Activated T-helper 17 cell treated with anti-CD3 and anti-CD28 coated beads, Interleukin-2, amount 50 U/mL, for 72 hours (primary cell): ENCODE measurements at regions not wholly inside any gene's neighbourhood (a gene's known extent, or its start where the extent isn't known, plus 50 kb on each side); places are given as distances from the start of the nearest gene placed in this dataset.
"Not testable (repeated sequence)": the region's sequence is repeated elsewhere in the genome, so short reads cannot be mapped to it uniquely, and the experiment has no call there.

Experiments
- ATAC-seq: fragments of 150-1000 bp; cut with Tn5 transposase; replicated peaks from 2 replicates; pipeline ENCODE4 v1.10.0; 2021; ENCODE audit warnings: mild to moderate bottlenecking, moderate library complexity
- H3K27ac Mint-ChIP-seq: one replicate; pipeline ENCODE4 v1.8.0; 2022; ENCODE audit warnings: mixed read lengths
- H3K27me3 Mint-ChIP-seq: one replicate; pipeline ENCODE4 v1.8.0; 2022; ENCODE audit warnings: mixed read lengths
- H3K36me3 Mint-ChIP-seq: one replicate; pipeline ENCODE4 v1.8.0; 2022; ENCODE audit warnings: low read depth, mild to moderate bottlenecking, mixed read lengths
- H3K4me1 Mint-ChIP-seq: one replicate; pipeline ENCODE4 v1.8.0; 2022; ENCODE audit warnings: mixed read lengths
- H3K4me3 Mint-ChIP-seq: one replicate; pipeline ENCODE4 v1.8.0; 2022; ENCODE audit warnings: mild to moderate bottlenecking, mixed read lengths
- H3K9me3 Mint-ChIP-seq: one replicate; pipeline ENCODE4 v1.8.0; 2022; ENCODE audit warnings: mixed read lengths

- H3K27me3 Mint-ChIP-seq, result peaks cover 26% of the 10 kb centered on the region
- H3K36me3 Mint-ChIP-seq, result not testable (repeated sequence)
Observed at GRCh38 chr2:129833465-129833864, 146.0 kb upstream of the RAB6C start.

GRCh38 chr2:129847043-129847442, 132.4 kb upstream of the RAB6C start:
- peaks cover 13% of the 10 kb centered on the region for H3K27me3 Mint-ChIP-seq
- no peaks in the 10 kb centered on the region for H3K4me1 Mint-ChIP-seq
- no peaks in the 10 kb centered on the region for H3K36me3 Mint-ChIP-seq
- ATAC-seq, result no peak
- no peak overlapping the region for H3K4me3 Mint-ChIP-seq
- no peak overlapping the region for H3K27ac Mint-ChIP-seq
- no peaks in the 10 kb centered on the region for H3K9me3 Mint-ChIP-seq

More at GRCh38 chr2:129833465-129833864, 146.0 kb upstream of the RAB6C start:
- not testable (repeated sequence) for ATAC-seq, H3K4me1 Mint-ChIP-seq, H3K4me3 Mint-ChIP-seq, H3K27ac Mint-ChIP-seq
- H3K9me3 Mint-ChIP-seq, result peaks cover 12% of the 10 kb centered on the region

- Mint-ChIP-seq H3K36me3 (no peaks in the 10 kb centered on the region), H3K27ac (no peak overlapping the region), H3K4me1 (no peaks in the 10 kb centered on the region), H3K4me3 (no peak overlapping the region), H3K27me3 (peaks cover 11% of the 10 kb centered on the region), H3K9me3 (no peaks in the 10 kb centered on the region)
- ATAC-seq, result no peak
Observed at GRCh38 chr2:129849559-129850160, 129.8 kb upstream of the RAB6C start.

- ATAC-seq, result no peak
- no peaks in the 10 kb centered on the region for H3K36me3 Mint-ChIP-seq
- H3K9me3 Mint-ChIP-seq, result no peaks in the 10 kb centered on the region
- no peak overlapping the region for H3K27ac Mint-ChIP-seq
- H3K4me1 Mint-ChIP-seq, result no peaks in the 10 kb centered on the region
- H3K4me3 Mint-ChIP-seq, result no peak overlapping the region
- peaks cover 3% of the 10 kb centered on the region for H3K27me3 Mint-ChIP-seq
Observed at GRCh38 chr2:129857200-129857599, 122.3 kb upstream of the RAB6C start.

- Mint-ChIP-seq H3K36me3 (no peaks in the 10 kb centered on the region), H3K9me3 (no peaks in the 10 kb centered on the region), H3K4me1 (no peaks in the 10 kb centered on the region), H3K27ac (no peak overlapping the region), H3K27me3 (peaks cover 3% of the 10 kb centered on the region), H3K4me3 (no peak overlapping the region)
- no peak for ATAC-seq
Observed at GRCh38 chr2:129859175-129859574, 120.3 kb upstream of the RAB6C start.

- Mint-ChIP-seq H3K4me3 (no peak overlapping the region), H3K27ac (no peak overlapping the region), H3K36me3 (no peaks in the 10 kb centered on the region), H3K9me3 (no peaks in the 10 kb centered on the region), H3K27me3 (peaks cover 3% of the 10 kb centered on the region), H3K4me1 (no peaks in the 10 kb centered on the region)
- no peak for ATAC-seq
Observed at GRCh38 chr2:129860088-129860487, 119.4 kb upstream of the RAB6C start.

- Mint-ChIP-seq H3K4me1 (no peaks in the 10 kb centered on the region), H3K27me3 (peaks cover 3% of the 10 kb centered on the region), H3K9me3 (no peaks in the 10 kb centered on the region), H3K27ac (no peak overlapping the region), H3K36me3 (no peaks in the 10 kb centered on the region), H3K4me3 (no peak overlapping the region)
- no peak for ATAC-seq
Observed at GRCh38 chr2:129861666-129862288, 117.7 kb upstream of the RAB6C start.

- no peaks in the 10 kb centered on the region for H3K36me3 Mint-ChIP-seq
- no peak for ATAC-seq
- H3K9me3 Mint-ChIP-seq, result no peaks in the 10 kb centered on the region
- no peak overlapping the region for H3K27ac Mint-ChIP-seq
- H3K4me3 Mint-ChIP-seq, result no peak overlapping the region
- H3K4me1 Mint-ChIP-seq, result no peaks in the 10 kb centered on the region
- H3K27me3 Mint-ChIP-seq, result peaks cover 3% of the 10 kb centered on the region
Observed at GRCh38 chr2:129862668-129863067, 116.8 kb upstream of the RAB6C start.

- Mint-ChIP-seq H3K9me3 (no peaks in the 10 kb centered on the region), H3K36me3 (no peaks in the 10 kb centered on the region), H3K27me3 (peaks cover 3% of the 10 kb centered on the region), H3K4me3 (no peak overlapping the region), H3K4me1 (no peaks in the 10 kb centered on the region), H3K27ac (no peak overlapping the region)
- no peak for ATAC-seq
Observed at GRCh38 chr2:129863350-129863749, 116.1 kb upstream of the RAB6C start.

- H3K36me3 Mint-ChIP-seq, result no peaks in the 10 kb centered on the region
Observed at GRCh38 chr2:129864719-129865118, 114.7 kb upstream of the RAB6C start.

GRCh38 chr2:129865976-129866375, 113.5 kb upstream of the RAB6C start:
- H3K27ac Mint-ChIP-seq, result no peak overlapping the region
- H3K4me1 Mint-ChIP-seq, result no peaks in the 10 kb centered on the region
- no peaks in the 10 kb centered on the region for H3K36me3 Mint-ChIP-seq
- no peak overlapping the region for H3K4me3 Mint-ChIP-seq
- H3K9me3 Mint-ChIP-seq, result no peaks in the 10 kb centered on the region
- peaks cover 3% of the 10 kb centered on the region for H3K27me3 Mint-ChIP-seq
- ATAC-seq, result no peak

More at GRCh38 chr2:129864719-129865118, 114.7 kb upstream of the RAB6C start:
- no peak for ATAC-seq
- H3K27ac Mint-ChIP-seq, result no peak overlapping the region
- no peak overlapping the region for H3K4me3 Mint-ChIP-seq
- H3K27me3 Mint-ChIP-seq, result peaks cover 3% of the 10 kb centered on the region
- no peaks in the 10 kb centered on the region for H3K4me1 Mint-ChIP-seq
- no peaks in the 10 kb centered on the region for H3K9me3 Mint-ChIP-seq

GRCh38 chr2:129866391-129866790, 113.1 kb upstream of the RAB6C start:
- H3K9me3 Mint-ChIP-seq, result no peaks in the 10 kb centered on the region
- no peaks in the 10 kb centered on the region for H3K36me3 Mint-ChIP-seq
- H3K4me3 Mint-ChIP-seq, result no peak overlapping the region
- H3K27ac Mint-ChIP-seq, result no peak overlapping the region
- ATAC-seq, result no peak
- peaks cover 3% of the 10 kb centered on the region for H3K27me3 Mint-ChIP-seq
- H3K4me1 Mint-ChIP-seq, result no peaks in the 10 kb centered on the region

GRCh38 chr2:129868151-129868550, 111.3 kb upstream of the RAB6C start:
- ATAC-seq, result no peak
- Mint-ChIP-seq H3K36me3 (no peaks in the 10 kb centered on the region), H3K27ac (no peak overlapping the region), H3K4me1 (no peaks in the 10 kb centered on the region), H3K4me3 (no peak overlapping the region), H3K9me3 (no peaks in the 10 kb centered on the region), H3K27me3 (no peaks in the 10 kb centered on the region)

GRCh38 chr2:129870685-129871241, 108.7 kb upstream of the RAB6C start:
- Mint-ChIP-seq H3K27me3 (no peaks in the 10 kb centered on the region), H3K4me1 (no peaks in the 10 kb centered on the region), H3K36me3 (no peaks in the 10 kb centered on the region), H3K9me3 (no peaks in the 10 kb centered on the region), H3K4me3 (no peak overlapping the region), H3K27ac (no peak overlapping the region)
- no peak for ATAC-seq

GRCh38 chr2:129872446-129872845, 107.0 kb upstream of the RAB6C start:
- Mint-ChIP-seq H3K27me3 (no peaks in the 10 kb centered on the region), H3K9me3 (no peaks in the 10 kb centered on the region), H3K4me1 (peaks cover 5% of the 10 kb centered on the region), H3K36me3 (no peaks in the 10 kb centered on the region), H3K27ac (no peak overlapping the region), H3K4me3 (no peak overlapping the region)
- ATAC-seq, result no peak
